Smooth muscle cell (in vitro differentiated cells): ENCODE measurements at regions not wholly inside any gene's neighbourhood (a gene's known extent, or its start where the extent isn't known, plus 50 kb on each side); places are given as distances from the start of the nearest gene placed in this dataset.
A peak's percentile ranks its signal among the peaks of the same experiment; 100 is the strongest.

Experiments
- DNase-seq: peaks from one replicate; lab custom pipeline; 2025; ENCODE audit not compliant: unreplicated experiment; lab: John Stamatoyannopoulos, UW
- H2AFZ ChIP-seq: fragments of 200-600 bp; sonication (generic); 2 replicates; pipeline ENCODE4 v1.6.0; 2016; ENCODE audit warnings: antibody characterized with exemption, low read depth, mild to moderate bottlenecking
- H3F3A ChIP-seq: fragments of 200-600 bp; sonication (generic); 2 replicates; pipeline ENCODE4 v1.6.0; 2017; ENCODE audit warnings: antibody characterized with exemption, low read depth
- H3K27ac ChIP-seq: fragments of 200-600 bp; sonication (generic); 2 replicates; pipeline ENCODE4 v1.5.1; 2016; ENCODE audit warnings: low read depth, mild to moderate bottlenecking
- H3K27me3 ChIP-seq: fragments of 200-600 bp; sonication (generic); 2 replicates; pipeline ENCODE4 v1.6.1; 2016; ENCODE audit warnings: low read depth, mild to moderate bottlenecking
- H3K36me3 ChIP-seq: fragments of 200-600 bp; sonication (generic); 2 replicates; pipeline ENCODE4 v1.5.1; 2016; ENCODE audit warnings: low read depth
- H3K4me1 ChIP-seq: fragments of 200-600 bp; sonication (generic); 2 replicates; pipeline ENCODE4 v1.5.1; 2016; ENCODE audit warnings: low read depth
- H3K4me2 ChIP-seq: fragments of 200-600 bp; sonication (generic); 2 replicates; pipeline ENCODE4 v1.6.0; 2016; ENCODE audit warnings: mild to moderate bottlenecking
- H3K4me3 ChIP-seq: fragments of 200-600 bp; sonication (generic); 2 replicates; pipeline ENCODE4 v1.5.1; 2016; ENCODE audit warnings: mild to moderate bottlenecking
- H3K79me2 ChIP-seq: fragments of 200-600 bp; sonication (generic); 2 replicates; pipeline ENCODE4 v1.6.0; 2016; ENCODE audit warnings: low read depth, mild to moderate bottlenecking
- H3K9ac ChIP-seq: fragments of 200-600 bp; sonication (generic); 2 replicates; pipeline ENCODE4 v1.6.0; 2016; ENCODE audit warnings: low read depth
- H3K9me3 ChIP-seq: fragments of 200-600 bp; sonication (generic); replicated peaks from 2 replicates; pipeline ENCODE4 v1.5.1; 2016; ENCODE audit warnings: low read depth
- H4K20me1 ChIP-seq: fragments of 200-600 bp; sonication (generic); 2 replicates; pipeline ENCODE4 v1.6.0; 2016; ENCODE audit warnings: low read depth
- CTCF ChIP-seq: fragments of 200-600 bp; sonication (generic); IDR thresholded peaks from 2 replicates; pipeline ENCODE4 v1.5.1; 2017; ENCODE audit warnings: borderline replicate concordance, mild to moderate bottlenecking, antibody characterized with exemption; ENCODE audit not compliant: insufficient read depth, poor library complexity, severe bottlenecking
- WGBS: methylation state at CpG from one replicate; pipeline ENCODE4 v1.1.7; 2016; ENCODE audit warnings: low lambda C conversion rate; 5-methylcytosine and 5-hydroxymethylcytosine counted together

- H3K4me2 ChIP-seq = no peak overlapping the region
- no peaks in the 10 kb centered on the region for H3K9me3 ChIP-seq
- no peak for TF ChIP-seq CTCF
- WGBS = 62% methylated on average over 1 of the region's 1 CpG
- H3K4me1 ChIP-seq = no peaks in the 10 kb centered on the region
- no peaks in the 10 kb centered on the region for H3K27me3 ChIP-seq
- H3K4me3 ChIP-seq = no peak overlapping the region
- no peaks in the 10 kb centered on the region for H3K79me2 ChIP-seq
- H4K20me1 ChIP-seq = no peaks in the 10 kb centered on the region
- H3F3A ChIP-seq = no peaks in the 10 kb centered on the region
- H2AFZ ChIP-seq = peak overlapping the region; percentile 26
- DNase-seq = no peak
- H3K27ac ChIP-seq = peak overlapping the region; percentile 21
- no peaks in the 10 kb centered on the region for H3K36me3 ChIP-seq
- H3K9ac ChIP-seq = no peak overlapping the region
Observed at GRCh38 chr6:121651420-121651819, 216.0 kb downstream of the GJA1 start.

- TF ChIP-seq CTCF = no peak
- H3K4me1 ChIP-seq = no peaks in the 10 kb centered on the region
- peak overlapping the region; percentile 67 for H3K4me2 ChIP-seq
- H3K27ac ChIP-seq = peak overlapping the region; percentile 74
- H3K79me2 ChIP-seq = no peaks in the 10 kb centered on the region
- no peaks in the 10 kb centered on the region for H3K9me3 ChIP-seq
- H3K9ac ChIP-seq = no peak overlapping the region
- H4K20me1 ChIP-seq = no peaks in the 10 kb centered on the region
- DNase-seq = no peak
- H3K27me3 ChIP-seq = no peaks in the 10 kb centered on the region
- H2AFZ ChIP-seq = peak overlapping the region; percentile 35
- H3K4me3 ChIP-seq = no peak overlapping the region
- WGBS = 48% methylated on average over 5 of the region's 5 CpGs
- no peaks in the 10 kb centered on the region for H3K36me3 ChIP-seq
- no peaks in the 10 kb centered on the region for H3F3A ChIP-seq
Observed at GRCh38 chr6:121652223-121652622, 216.8 kb downstream of the GJA1 start.

- no peak for TF ChIP-seq CTCF
- Histone ChIP-seq H4K20me1 (no peaks in the 10 kb centered on the region), H3K27me3 (no peaks in the 10 kb centered on the region), H2AFZ (peak overlapping the region; percentile 35), H3K4me1 (no peaks in the 10 kb centered on the region), H3F3A (no peaks in the 10 kb centered on the region), H3K9ac (peak overlapping the region; percentile 53), H3K9me3 (no peaks in the 10 kb centered on the region), H3K36me3 (no peaks in the 10 kb centered on the region), H3K4me2 (peak overlapping the region; percentile 67), H3K79me2 (no peaks in the 10 kb centered on the region), H3K27ac (peak overlapping the region; percentile 74), H3K4me3 (no peak overlapping the region)
- WGBS = 26% methylated on average over 7 of the region's 7 CpGs
- DNase-seq = no peak
Observed at GRCh38 chr6:121652726-121653623, 217.5 kb downstream of the GJA1 start.

- Histone ChIP-seq H3K4me2 (peak overlapping the region; percentile 67), H3K4me3 (no peak overlapping the region)
- 95% methylated on average over 11 of the region's 11 CpGs for WGBS
Observed at GRCh38 chr6:121653624-121654008, 218.2 kb downstream of the GJA1 start.

More at GRCh38 chr6:121653624-121654008, 218.2 kb downstream of the GJA1 start:
- DNase-seq = no peak
- Histone ChIP-seq H3K79me2 (no peaks in the 10 kb centered on the region), H3K4me1 (no peaks in the 10 kb centered on the region), H3K36me3 (no peaks in the 10 kb centered on the region), H3K27me3 (no peaks in the 10 kb centered on the region), H4K20me1 (no peaks in the 10 kb centered on the region), H3K9me3 (no peaks in the 10 kb centered on the region), H3K27ac (peak overlapping the region; percentile 74), H2AFZ (no peak overlapping the region), H3F3A (no peaks in the 10 kb centered on the region), H3K9ac (no peak overlapping the region)
- TF ChIP-seq CTCF = no peak
